ENCODE measurements at regions not wholly inside any gene's neighbourhood (a gene's known extent, or its start where the extent isn't known, plus 50 kb on each side); places are given as distances from the start of the nearest gene placed in this dataset.

- Histone ChIP-seq H3K9ac (ENCODE audit: insufficient read depth in 1 of 2, low read length in 2 of 2) (no peak overlapping the region), H3K9me3 (ENCODE audit: control insufficient read depth in 4 of 4, insufficient read depth in 3 of 4, low read length in 3 of 4) (no peaks in the 10 kb centered on the region), H3K4me1 (ENCODE audit: control insufficient read depth in 5 of 5, insufficient read depth in 5 of 5, low read length in 5 of 5) (no peaks in the 10 kb centered on the region), H3K27ac (ENCODE audit: low read depth in 1 of 2, low read length in 1 of 2) (no peak overlapping the region), H3K27me3 (ENCODE audit: control insufficient read depth in 3 of 3, insufficient read depth in 3 of 3, low read length in 2 of 3) (no peaks in the 10 kb centered on the region), H3K4me3 (no peak overlapping the region), H3K36me3 (ENCODE audit: control insufficient read depth in 4 of 4, insufficient read depth in 4 of 4, low read length in 4 of 4) (no peaks in the 10 kb centered on the region)
- no peak for DNase-seq
- 59 to 70% methylated on average over 1 of the region's 1 CpG for WGBS, 2 donors
- ATAC-seq (ENCODE audit: insufficient read depth, low FRiP score), result no peak
- TF ChIP-seq CTCF (IDR thresholded peaks at IDR 0.05; ENCODE audit: control extremely low read depth, extremely low read depth), result no peak
These were observed 176.8 kb upstream of the FOXG1 start for GRCh38 chr14:28589792-28590191.

- no peaks in the 10 kb centered on the region for H3K4me1 ChIP-seq (ENCODE audit: control insufficient read depth in 5 of 5, insufficient read depth in 5 of 5, low read length in 5 of 5)
- no peak overlapping the region for H3K27ac ChIP-seq (ENCODE audit: low read depth in 1 of 2, low read length in 1 of 2)
- no peak overlapping the region for H3K9ac ChIP-seq (ENCODE audit: insufficient read depth in 1 of 2, low read length in 2 of 2)
- no peak for TF ChIP-seq CTCF (IDR thresholded peaks at IDR 0.05; ENCODE audit: control extremely low read depth, extremely low read depth)
- no peaks in the 10 kb centered on the region for H3K27me3 ChIP-seq (ENCODE audit: control insufficient read depth in 3 of 3, insufficient read depth in 3 of 3, low read length in 2 of 3)
- DNase-seq, result peak in 2 of 3 donors; percentile 9 to 18
- H3K9me3 ChIP-seq (ENCODE audit: control insufficient read depth in 4 of 4, insufficient read depth in 3 of 4, low read length in 3 of 4), result no peaks in the 10 kb centered on the region
- H3K36me3 ChIP-seq (ENCODE audit: control insufficient read depth in 4 of 4, insufficient read depth in 4 of 4, low read length in 4 of 4), result no peaks in the 10 kb centered on the region
- ATAC-seq (ENCODE audit: insufficient read depth, low FRiP score), result no peak
- no peak overlapping the region for H3K4me3 ChIP-seq
These were observed 170.2 kb upstream of the FOXG1 start for GRCh38 chr14:28596391-28596790.

GRCh38 chr14:28599191-28599590 is 167.4 kb upstream of the FOXG1 start:
- TF ChIP-seq CTCF (IDR thresholded peaks at IDR 0.05; ENCODE audit: control extremely low read depth, extremely low read depth), result no peak
- Histone ChIP-seq H3K27me3 (ENCODE audit: control insufficient read depth in 3 of 3, insufficient read depth in 3 of 3, low read length in 2 of 3) (no peaks in the 10 kb centered on the region), H3K27ac (ENCODE audit: low read depth in 1 of 2, low read length in 1 of 2) (no peak overlapping the region), H3K4me1 (ENCODE audit: control insufficient read depth in 5 of 5, insufficient read depth in 5 of 5, low read length in 5 of 5) (no peaks in the 10 kb centered on the region), H3K36me3 (ENCODE audit: control insufficient read depth in 4 of 4, insufficient read depth in 4 of 4, low read length in 4 of 4) (no peaks in the 10 kb centered on the region), H3K9me3 (ENCODE audit: control insufficient read depth in 4 of 4, insufficient read depth in 3 of 4, low read length in 3 of 4) (no peaks in the 10 kb centered on the region), H3K9ac (ENCODE audit: insufficient read depth in 1 of 2, low read length in 2 of 2) (no peak overlapping the region), H3K4me3 (no peak overlapping the region)
- WGBS, 2 donors, result 71 to 77% methylated on average over 2 of the region's 2 CpGs
- ATAC-seq (ENCODE audit: insufficient read depth, low FRiP score), result no peak
- no peak for DNase-seq

GRCh38 chr14:28599605-28600004 is 167.0 kb upstream of the FOXG1 start:
- no peaks in the 10 kb centered on the region for H3K9me3 ChIP-seq (ENCODE audit: control insufficient read depth in 4 of 4, insufficient read depth in 3 of 4, low read length in 3 of 4)
- no peak for TF ChIP-seq CTCF (IDR thresholded peaks at IDR 0.05; ENCODE audit: control extremely low read depth, extremely low read depth)
- no peaks in the 10 kb centered on the region for H3K4me1 ChIP-seq (ENCODE audit: control insufficient read depth in 5 of 5, insufficient read depth in 5 of 5, low read length in 5 of 5)
- no peak overlapping the region for H3K27ac ChIP-seq (ENCODE audit: low read depth in 1 of 2, low read length in 1 of 2)
- no peaks in the 10 kb centered on the region for H3K27me3 ChIP-seq (ENCODE audit: control insufficient read depth in 3 of 3, insufficient read depth in 3 of 3, low read length in 2 of 3)
- WGBS, 2 donors, result 41 to 60% methylated on average over 1 of the region's 1 CpG
- H3K36me3 ChIP-seq (ENCODE audit: control insufficient read depth in 4 of 4, insufficient read depth in 4 of 4, low read length in 4 of 4), result no peaks in the 10 kb centered on the region
- H3K9ac ChIP-seq (ENCODE audit: insufficient read depth in 1 of 2, low read length in 2 of 2), result no peak overlapping the region
- ATAC-seq (ENCODE audit: insufficient read depth, low FRiP score) (no peak), DNase-seq (no peak)
- H3K4me3 ChIP-seq, result no peak overlapping the region

Measured in lung (tissue), 11 donors.